ENCODE measurements at regions not wholly inside any gene's neighbourhood (a gene's known extent, or its start where the extent isn't known, plus 50 kb on each side); places are given as distances from the start of the nearest gene placed in this dataset.

DNA sequence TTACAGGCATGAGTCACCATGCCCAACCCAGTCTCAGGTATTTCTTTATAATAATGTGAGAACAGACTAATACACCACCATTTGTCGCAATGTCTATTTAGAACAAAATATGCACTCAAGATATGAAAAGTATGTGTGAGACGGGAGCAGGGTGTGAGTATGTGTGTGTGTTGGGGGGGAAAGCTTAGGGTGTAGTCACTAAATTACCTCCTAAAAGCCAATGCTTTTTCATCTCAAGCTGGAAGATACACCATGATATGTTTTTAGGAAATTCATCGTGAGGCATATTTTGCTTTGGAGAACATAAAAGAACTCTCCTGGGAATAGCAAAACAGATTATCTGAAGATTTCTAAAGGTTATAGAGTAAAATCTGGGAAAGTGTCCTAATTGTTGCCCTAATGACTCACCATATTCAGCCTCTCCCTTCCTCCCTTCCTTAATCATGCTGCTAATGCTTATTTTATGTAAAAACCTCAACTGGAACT is 262.7 kb downstream of the PDHA2 start:
- no peak for DNase-seq

DNA sequence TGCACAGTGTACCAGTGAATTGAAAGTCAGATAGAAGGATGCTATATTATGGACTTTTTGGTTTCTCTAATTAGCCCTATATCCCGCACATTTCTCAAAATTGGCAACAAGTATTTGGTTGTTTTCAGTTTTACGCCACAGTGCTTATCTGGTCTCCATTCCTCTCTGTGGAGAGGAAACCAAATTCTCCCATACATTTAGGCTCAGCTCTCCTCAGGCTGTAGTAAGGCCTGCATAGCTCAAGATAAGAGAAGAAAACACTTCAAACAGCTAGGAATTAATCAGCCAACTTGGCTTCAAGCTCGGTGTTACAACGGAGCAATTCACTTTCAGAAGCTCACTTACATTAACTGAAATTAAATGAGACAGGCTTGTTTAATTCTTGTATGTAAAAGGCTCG is 263.2 kb downstream of the PDHA2 start:
- DNase-seq = no peak

DNA sequence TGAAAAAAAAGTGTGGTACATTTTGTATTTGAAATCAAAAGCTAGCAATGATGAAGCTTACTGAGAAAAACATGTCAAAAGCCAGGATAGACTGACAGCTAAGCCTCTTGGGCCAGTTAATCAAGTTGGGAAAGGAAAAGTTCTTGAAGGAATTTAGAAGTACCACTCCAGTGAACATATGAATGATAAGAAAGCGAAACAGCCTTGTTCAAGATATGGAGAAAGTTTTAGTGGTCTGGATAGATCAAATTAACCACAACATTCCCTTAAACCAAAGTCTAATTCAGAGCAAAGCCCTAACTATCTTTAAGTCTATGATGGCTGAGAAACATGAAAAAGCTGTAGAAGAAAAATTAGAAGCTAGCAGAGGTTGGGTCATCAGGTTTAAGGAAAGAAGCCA is 268.3 kb downstream of the PDHA2 start:
- DNase-seq = no peak

DNA sequence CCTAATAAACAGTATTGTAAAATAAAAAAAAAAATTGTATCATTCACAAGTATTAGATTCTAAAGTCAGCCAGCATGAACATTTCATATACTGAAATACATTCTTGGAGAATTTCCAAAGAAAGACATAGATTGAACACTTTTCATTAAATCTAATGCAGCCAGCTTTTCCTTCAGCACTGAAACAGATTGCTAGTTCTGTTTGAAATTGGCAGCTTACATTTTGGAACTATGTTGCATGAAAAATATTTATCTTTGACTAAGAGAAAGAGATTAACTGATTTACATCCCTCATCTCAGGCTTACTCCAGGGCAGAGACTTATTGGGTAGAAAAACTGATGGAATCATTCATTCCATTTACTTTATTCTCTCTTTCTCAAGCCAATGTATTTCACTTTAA is 272.7 kb downstream of the PDHA2 start:
- DNase-seq = no peak

DNA sequence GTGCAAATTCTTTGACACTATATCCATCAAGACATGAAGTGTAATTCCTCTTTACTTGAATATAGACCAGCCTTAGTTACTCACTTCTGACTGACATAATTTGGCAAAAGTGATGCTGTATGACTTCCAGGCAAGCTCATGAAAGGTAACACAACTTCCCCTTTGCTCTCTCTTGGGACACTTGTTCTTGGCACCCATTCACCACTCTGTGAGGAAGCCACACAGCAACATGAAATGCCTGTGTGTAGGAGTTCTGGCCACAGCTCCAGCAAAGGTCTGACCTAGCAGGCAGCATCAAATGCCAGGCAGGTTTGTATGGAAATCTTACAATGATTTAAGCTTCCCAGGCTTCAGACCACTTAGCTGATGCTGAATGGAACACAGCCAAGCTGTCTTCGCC is 280.3 kb downstream of the PDHA2 start:
- no peak for DNase-seq

DNA sequence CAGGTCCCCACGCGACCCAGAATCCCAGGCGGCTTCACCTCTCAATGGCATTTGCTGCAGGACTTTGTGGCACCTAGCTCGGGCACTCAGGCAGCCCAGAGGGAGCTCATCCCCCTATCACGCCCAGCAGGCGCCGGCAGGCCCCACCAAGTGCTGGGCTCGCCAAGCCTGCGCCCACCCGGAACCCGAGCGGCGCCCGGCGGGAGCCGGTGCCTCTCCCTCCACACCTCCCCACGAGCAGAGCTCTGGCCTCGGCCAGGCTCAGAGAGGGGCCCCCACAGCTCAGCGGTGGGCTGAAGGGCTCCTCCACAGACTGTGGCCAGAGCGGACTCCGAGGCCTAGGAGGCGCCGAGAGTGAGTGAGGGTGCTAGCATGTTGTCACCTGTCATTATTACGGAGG is 286.3 kb downstream of the PDHA2 start:
- DNase-seq = no peak

DNA sequence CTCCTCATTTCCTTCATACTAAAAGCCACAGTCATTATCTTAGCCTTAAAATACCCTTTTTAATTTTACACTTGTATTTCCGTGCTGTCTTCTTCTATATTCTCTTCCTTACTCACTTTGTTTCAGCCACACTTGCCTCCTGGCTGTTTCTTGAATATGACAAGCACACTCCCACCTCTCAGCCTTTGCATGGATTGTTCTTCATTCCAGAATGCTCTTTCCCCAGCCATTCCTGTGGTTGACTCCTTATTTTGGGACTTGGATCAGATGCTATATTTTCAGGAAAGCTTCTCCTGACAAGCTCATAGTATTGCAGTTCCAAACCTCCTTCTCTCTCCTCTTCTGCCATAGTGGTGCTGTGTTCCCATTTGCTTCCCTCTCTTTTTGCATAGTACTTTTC is 291.3 kb downstream of the PDHA2 start:
- DNase-seq = no peak

DNA sequence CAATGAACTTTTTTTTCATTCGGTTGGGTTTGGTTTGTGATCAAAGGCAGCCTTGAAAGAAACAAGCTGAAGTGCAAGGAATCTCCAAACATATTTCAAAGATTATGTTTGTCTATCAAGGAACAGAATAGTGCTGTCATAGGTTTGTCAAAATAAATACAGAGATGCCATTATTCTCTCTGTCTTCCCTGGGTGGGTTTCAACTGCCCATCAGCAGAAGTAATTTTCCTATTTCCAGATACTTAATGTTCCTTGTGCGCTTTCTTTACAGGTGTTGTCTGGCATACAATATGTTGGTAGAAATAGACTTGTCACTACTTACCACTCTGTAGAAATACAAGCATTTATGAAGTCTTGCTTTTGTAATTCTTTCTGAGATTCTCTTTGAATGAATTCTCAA is 294.9 kb downstream of the PDHA2 start:
- no peak for DNase-seq

DNA sequence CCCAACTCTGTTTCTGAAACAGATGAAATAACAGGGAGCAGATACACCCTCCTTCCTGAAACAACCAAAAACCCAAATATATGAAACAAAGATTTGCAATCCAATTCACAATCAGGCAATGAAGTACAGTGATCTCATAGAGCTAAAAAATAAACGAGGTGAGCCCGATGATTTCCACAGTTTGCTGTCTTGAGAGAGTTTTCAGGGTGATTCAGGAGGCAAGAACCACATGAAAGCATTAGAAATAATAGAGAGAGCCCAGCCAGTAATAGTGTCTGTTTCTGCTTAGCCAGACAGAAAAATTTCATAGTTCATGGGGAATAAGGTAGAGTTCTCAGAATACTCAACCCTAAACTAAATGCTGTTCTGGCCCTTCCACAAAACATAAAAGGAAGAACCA is 296.2 kb downstream of the PDHA2 start:
- no peak for DNase-seq

DNA sequence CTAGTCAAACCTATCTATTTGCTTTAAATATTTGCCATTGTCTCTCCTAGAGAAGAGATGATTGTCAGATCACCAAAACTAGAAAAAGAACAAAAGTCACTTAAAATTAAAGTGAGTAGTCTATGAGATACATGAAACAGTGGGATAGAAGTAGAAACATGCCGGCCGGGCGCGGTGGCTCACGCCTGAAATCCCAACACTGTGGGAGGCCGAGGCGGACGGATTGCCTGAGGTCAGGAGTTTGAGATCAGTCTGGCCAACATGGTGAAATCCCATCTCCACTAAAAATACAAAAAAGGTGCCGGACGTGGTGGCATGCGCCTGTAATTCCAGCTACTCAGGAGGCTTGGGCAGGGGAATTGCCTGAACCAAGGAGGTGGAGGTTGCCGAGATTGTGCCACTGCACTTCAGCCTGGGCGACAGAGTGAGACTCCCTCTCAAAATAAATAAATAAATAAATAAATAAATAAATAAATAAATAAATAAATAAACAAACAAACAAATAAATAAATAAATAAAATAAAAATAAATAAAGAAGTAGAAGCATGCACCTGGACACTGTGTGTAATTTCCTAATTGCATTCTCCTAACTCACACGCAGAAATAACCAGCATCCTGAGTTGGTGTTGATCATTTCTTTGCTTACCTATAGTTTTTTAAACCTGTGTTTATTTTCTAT is 299.5 kb downstream of the PDHA2 start:
- no peak for DNase-seq

DNA sequence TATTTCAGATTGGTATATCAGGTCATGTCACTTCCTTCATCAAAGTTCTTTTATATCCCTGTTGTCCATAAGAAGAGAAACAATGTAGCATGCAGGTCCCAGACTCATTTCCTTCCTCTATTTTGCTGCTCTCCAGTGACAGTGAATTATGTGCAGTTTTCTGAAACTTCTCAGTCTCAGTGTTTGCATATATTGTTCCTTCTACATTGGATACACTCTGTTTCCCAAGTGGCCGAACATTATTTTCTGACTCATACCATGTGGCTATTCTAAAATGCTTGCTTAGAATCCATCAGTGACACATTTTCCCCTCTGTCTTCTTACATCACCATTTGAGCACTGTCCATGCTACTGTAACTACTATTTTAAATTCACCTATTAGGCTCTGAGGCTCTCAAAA is 305.7 kb downstream of the PDHA2 start:
- no peak for DNase-seq

DNA sequence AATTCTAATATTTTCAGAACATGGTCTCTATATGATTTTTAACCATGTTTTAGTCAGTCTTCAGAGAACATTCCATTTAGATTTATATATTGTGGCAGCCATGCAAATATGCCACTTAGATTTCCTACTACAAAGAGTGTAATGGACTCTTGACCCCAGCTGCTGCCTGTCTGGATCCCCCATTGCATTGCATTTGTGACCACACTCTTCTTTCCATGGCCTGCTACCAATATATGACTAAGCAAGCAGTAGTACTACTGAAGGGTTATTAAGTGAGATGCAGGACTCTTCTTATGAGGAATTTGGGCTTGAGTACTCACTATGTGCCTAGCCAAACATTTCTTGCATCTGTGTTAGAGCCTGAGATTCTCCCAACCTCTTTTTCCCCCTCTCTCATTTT is 306.8 kb downstream of the PDHA2 start:
- no peak for DNase-seq

DNA sequence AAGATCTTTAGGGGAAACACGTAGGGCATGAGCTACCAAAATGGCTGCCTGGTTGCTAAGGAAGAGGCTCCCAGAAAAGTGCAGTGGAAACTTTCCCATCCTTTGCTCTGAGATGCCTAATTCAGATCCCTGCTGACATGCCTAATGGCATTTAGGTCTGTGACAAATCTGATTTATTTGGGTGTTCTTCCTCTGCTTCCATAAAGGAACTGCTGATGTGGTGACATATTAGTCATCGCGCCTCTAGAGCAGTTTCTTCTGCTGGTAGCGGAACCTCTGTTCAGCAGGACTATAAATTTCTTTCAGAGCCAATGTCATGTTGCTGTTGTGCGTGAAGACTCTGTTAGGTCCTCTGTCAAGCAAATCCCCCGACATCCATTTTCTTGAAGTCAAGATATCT is 310.0 kb downstream of the PDHA2 start:
- DNase-seq = no peak

DNA sequence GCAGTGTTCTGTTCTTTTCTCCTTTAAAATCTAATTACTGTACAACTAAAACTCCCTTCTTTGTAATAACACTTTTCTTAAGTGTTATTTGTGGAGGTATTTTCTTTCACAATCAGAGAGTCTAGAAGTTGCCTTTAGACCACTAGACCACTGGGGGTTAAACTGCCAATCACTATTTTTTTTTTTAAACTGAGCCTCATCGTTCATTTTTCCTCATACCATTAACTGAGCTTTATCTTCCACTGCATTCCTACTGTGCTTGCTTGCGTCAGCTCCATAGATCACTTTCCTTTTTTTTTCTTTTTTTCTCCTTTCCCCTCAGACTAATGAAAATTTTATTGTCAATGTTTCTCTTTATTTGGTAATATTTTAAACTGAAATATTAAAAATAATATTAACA is 310.6 kb downstream of the PDHA2 start:
- no peak for DNase-seq

DNA sequence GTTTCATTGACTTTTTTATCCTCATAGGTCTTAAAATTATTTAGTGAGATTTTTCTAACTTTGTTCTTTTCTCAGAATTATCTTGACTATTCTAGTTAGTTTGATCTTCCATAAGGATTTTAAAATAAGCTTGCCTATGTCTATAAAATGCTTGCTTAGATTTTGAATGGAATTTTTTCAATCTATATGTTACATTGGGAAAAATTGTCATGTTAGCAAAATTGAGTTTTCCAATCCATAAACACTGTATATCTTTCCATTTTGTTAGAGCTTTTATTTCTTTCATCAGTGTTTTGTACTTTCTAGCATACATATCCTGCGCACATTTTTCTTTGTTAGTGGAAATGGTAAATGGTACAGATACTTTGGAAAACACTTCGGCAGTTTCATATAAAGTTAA is 312.9 kb downstream of the PDHA2 start:
- DNase-seq = no peak

DNA sequence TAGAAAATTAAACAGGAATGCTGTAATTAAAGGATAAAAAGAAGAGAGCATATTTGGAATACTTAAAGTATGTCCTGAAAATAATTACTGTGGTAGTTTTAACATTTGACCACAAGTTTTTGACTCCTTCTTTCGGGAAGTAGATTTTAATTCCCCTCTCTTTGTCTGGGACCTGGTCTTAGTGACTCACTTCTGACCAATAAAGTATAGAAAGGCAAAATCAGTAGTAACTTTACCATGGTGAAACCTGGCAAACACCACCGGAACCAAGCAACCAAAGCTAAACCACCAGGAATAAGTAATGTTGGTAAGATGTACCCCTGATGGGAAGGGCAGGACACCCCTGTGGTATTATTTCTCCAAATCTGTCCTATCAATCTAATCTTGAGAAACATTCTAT is 314.8 kb downstream of the PDHA2 start:
- DNase-seq = no peak

DNA sequence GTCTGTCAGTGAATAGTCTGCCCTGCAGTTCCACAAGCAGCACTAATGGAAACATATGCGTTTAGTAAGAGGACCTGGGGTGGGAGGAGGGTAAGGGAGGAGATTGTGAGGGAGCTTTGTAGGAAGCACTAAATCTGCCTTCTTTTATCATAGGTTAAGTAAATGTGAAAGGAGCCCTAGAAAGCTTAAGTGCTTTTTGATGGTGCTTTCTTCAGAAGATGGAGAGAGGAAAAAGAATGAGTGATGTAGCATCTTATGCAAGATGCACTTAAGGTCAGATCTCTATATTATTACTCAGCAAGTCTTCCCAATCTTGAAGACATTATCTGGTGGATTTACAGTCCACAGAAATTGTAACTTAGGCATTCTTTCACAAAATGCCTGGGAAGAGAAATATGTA is 322.7 kb downstream of the PDHA2 start:
- DNase-seq = no peak

DNA sequence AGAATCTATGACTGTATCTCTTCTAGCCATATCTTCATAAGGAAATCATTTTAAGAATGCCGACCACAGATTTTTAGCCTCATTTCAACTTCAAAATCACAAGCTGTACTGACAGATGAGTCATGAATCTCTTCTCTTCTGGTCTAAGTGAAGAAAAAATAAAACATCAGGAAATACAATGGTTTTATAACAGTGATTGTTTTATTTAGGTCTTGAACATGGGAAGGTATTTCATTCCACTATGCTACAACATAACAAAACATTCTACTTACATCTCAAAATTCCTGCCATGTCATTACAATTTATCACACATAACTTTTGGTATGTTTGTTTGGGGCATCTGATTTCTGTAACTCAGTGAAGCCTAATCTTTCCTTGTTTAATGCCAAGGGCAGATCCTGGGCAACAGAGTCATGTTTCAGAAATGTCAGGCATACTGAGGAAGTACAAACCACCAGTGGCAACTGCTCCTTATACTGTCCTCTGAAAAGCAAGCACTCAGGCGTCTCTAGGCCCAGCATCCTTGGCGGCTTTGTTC is 325.0 kb downstream of the PDHA2 start:
- DNase-seq = no peak

DNA sequence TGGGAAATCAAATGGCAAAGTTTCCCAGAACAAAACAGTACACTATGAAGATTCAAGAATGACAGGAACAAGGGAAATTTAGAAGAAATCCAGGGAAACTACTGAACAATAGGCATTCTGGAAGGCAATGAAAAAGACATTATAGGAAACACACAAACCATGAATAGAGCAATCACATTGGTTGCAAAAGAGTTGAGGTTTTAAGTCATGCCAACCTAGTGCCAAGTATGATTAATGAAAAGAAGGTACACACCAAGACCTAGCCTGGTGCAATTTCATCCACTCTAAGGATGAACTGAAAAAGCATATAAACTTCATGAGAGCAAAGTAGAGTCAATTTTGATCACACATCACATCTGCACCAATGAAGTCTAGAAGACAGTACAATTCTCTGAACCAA is 326.9 kb downstream of the PDHA2 start:
- DNase-seq = no peak

DNA sequence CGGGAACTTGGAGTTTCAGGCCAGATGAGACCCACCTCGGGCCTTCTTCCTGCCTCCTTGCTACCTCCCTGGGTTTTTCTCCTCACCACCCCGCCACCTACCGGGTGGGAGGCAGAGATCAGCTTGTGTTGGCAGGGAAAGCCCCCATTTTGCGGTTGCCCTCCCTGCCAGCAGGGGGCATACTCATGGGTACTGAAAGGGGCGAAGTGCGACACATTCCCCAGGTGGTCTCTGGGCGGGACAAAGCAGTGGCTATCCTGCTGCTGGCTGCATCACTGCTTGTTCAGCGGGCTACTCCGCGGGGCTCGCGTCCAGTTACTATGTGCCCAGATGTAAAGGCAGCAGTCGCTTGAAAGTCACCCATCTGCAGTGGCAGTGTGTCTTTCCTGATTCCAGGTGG is 330.3 kb downstream of the PDHA2 start:
- DNase-seq = peak; percentile 59

DNA sequence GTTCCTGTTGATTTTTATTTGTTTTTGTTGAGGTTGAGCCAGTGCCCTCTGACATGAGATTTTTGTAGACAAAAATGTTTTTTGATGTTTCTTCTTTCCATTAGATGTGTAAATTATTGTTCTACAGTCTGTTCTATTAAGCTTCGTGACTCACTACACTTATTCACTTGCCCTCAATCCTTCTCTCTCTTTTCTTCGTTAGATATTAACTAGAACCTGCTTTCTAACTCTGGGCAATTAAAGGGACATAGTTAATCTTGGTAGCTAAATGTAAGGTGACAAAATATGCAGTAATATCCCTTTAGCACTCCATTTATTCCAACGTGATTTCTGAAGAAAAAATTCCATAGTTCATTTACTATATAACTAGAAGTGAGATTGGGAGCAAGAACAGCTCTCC is 333.9 kb downstream of the PDHA2 start:
- DNase-seq = no peak

DNA sequence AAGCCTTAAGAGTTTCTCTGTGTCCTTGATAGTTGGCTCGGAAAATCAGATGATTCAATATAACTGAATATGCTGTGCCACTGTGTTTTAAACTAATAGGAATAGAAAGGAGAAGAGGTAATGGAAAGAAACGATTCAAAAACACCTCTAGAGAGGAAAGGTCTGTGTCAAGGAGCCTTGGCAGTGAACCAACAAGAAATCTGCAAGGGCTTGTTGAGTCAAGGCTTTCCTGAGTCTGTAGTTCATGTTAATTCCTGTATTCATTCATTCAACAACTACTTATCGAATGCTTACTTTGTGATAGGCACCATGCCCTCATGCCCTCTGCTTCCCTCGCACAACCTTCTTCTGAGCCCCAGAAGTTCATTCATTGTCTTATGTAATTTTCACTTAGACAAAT is 336.0 kb downstream of the PDHA2 start:
- no peak for DNase-seq

DNA sequence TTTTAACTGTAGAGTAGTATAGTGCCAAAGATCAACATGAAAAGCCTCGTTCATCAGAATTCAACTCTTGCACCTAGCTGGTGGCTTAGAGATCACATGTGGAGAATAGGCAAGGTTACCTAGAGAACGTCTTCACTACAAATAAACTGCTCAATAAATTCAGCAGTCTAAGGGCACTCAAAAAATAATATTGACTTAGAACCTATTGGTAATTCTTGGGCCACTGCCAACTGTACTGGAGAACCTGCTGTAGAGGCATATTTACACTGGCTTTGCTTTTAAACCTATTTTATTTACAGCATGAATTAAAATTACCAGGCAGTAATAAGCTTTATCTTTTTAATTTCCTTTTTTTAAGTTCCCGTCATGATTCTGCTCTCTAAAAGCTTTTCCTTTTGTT is 343.7 kb downstream of the PDHA2 start:
- peak; percentile 26 for DNase-seq

DNA sequence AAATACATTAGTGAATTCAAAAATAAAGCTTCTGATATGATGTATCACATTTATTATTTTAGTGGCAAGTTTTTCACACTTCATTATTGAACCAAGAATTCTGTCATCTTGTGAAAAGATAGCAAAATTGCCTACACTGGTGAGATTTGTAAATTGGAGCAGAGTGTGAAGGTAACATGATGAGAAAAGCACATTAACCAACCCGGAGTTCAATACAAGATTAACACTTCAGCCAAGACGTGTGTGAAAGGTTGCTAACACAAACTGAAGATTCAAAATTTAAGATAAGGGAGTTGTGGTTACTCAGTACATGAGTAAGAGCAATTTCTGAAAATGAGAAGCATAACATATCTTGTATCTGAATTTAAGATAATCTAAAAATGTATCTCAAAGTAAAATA is 346.7 kb downstream of the PDHA2 start:
- no peak for DNase-seq

DNA sequence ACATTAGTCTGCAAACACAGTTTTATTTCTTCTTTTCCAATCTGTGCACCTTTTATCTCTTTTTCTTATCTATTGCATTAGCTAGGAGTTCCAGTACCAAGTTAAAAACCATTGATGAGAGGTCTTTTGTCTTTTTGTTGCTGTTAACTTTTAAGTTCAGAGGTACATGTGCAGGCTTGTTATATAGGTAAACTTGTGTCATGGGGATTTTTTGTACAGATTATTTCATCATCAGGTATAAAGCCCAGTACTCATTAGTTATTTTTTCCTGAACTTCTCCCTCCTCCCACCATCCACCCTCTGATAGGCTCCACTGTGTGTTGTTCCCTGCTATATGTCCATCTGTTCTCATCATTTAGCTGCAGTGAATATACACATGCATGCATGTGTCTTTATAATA is 349.9 kb downstream of the PDHA2 start:
- no peak for DNase-seq
